ENCODE measurements at regions not wholly inside any gene's neighbourhood (a gene's known extent, or its start where the extent isn't known, plus 50 kb on each side); places are given as distances from the start of the nearest gene placed in this dataset.

DNA sequence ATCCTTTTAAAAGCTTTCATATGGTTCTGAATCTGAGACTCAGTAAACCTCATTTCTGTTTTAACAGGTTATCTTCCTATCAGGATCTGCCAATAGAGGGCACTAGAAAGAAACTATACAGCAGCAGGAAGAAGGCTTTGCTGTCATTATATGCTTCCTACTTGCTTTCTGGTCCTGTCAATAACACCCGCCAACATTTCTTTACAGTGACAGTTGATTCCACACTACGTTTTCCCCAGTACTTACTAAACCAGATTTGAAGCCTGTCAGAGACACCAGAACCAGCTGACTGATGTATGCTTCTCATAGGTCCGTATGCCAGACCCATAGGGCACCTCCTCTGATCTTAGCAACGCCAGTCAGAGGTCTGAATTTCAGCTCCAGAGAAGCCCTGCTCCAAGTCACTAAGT is 341.0 kb upstream of the NEGR1 start:
- Mint-ChIP-seq H3K27ac (no peak overlapping the region), H3K4me1 (no peaks in the 10 kb centered on the region), H3K27me3 (ENCODE audit: low read depth) (no peaks in the 10 kb centered on the region), H3K9me3 (no peaks in the 10 kb centered on the region), H3K4me3 (peak overlapping the region; percentile 0 to 47 (median 22)), H3K36me3 (ENCODE audit: low read depth) (no peaks in the 10 kb centered on the region)
- TF ChIP-seq, protein P1, sequence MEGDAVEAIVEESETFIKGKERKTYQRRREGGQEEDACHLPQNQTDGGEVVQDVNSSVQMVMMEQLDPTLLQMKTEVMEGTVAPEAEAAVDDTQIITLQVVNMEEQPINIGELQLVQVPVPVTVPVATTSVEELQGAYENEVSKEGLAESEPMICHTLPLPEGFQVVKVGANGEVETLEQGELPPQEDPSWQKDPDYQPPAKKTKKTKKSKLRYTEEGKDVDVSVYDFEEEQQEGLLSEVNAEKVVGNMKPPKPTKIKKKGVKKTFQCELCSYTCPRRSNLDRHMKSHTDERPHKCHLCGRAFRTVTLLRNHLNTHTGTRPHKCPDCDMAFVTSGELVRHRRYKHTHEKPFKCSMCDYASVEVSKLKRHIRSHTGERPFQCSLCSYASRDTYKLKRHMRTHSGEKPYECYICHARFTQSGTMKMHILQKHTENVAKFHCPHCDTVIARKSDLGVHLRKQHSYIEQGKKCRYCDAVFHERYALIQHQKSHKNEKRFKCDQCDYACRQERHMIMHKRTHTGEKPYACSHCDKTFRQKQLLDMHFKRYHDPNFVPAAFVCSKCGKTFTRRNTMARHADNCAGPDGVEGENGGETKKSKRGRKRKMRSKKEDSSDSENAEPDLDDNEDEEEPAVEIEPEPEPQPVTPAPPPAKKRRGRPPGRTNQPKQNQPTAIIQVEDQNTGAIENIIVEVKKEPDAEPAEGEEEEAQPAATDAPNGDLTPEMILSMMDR (IDR thresholded peaks at IDR 0.05; ENCODE audit: unreplicated experiment in 3 of 3), result peak; percentile 55 to 70 (median 55)

DNA sequence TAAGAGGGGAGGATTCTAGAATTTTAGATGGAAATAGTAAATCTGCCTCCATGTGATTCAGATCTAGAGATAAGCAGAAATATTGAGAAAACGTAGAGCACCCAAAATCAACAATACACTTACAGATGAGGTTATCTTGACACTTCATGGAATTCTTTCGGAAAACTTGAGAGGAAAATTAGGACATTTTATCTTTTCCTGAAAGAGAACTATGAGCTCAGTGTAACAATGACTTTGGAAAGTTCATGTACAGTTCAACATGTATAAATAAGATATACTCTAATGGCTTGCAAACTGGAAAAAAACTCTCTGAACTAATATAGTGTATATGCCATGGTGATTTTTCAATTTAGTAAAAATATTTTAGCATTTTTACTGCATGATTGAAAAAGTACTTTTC is 338.1 kb upstream of the NEGR1 start:
- Mint-ChIP-seq H3K27me3 (ENCODE audit: low read depth) (no peaks in the 10 kb centered on the region), H3K36me3 (ENCODE audit: low read depth) (no peaks in the 10 kb centered on the region), H3K9me3 (no peaks in the 10 kb centered on the region), H3K4me1 (no peaks in the 10 kb centered on the region), H3K27ac (peak overlapping the region in 2 of 3 experiments; percentile 8 to 23), H3K4me3 (no peak overlapping the region)
- TF ChIP-seq, protein P1 (IDR thresholded peaks at IDR 0.05; ENCODE audit: unreplicated experiment in 3 of 3), result no peak

- Mint-ChIP-seq H3K27ac (no peak overlapping the region), H3K9me3 (no peaks in the 10 kb centered on the region), H3K4me1 (no peaks in the 10 kb centered on the region), H3K36me3 (ENCODE audit: low read depth) (no peaks in the 10 kb centered on the region), H3K27me3 (ENCODE audit: low read depth) (no peaks in the 10 kb centered on the region), H3K4me3 (no peak overlapping the region)
- TF ChIP-seq, protein P1 (IDR thresholded peaks at IDR 0.05; ENCODE audit: unreplicated experiment in 3 of 3), result no peak
Measured at GRCh38 chr1:72606216-72606810, 324.0 kb upstream of the NEGR1 start.

GRCh38 chr1:72601035-72601674 is 318.8 kb upstream of the NEGR1 start:
- H3K27me3 Mint-ChIP-seq (ENCODE audit: low read depth), result no peaks in the 10 kb centered on the region
- no peak overlapping the region for H3K27ac Mint-ChIP-seq
- TF ChIP-seq, protein P1 (IDR thresholded peaks at IDR 0.05; ENCODE audit: unreplicated experiment in 3 of 3), result no peak
- H3K9me3 Mint-ChIP-seq, result no peaks in the 10 kb centered on the region
- H3K4me3 Mint-ChIP-seq, result no peak overlapping the region
- H3K4me1 Mint-ChIP-seq, result no peaks in the 10 kb centered on the region
- no peaks in the 10 kb centered on the region for H3K36me3 Mint-ChIP-seq (ENCODE audit: low read depth)

DNA sequence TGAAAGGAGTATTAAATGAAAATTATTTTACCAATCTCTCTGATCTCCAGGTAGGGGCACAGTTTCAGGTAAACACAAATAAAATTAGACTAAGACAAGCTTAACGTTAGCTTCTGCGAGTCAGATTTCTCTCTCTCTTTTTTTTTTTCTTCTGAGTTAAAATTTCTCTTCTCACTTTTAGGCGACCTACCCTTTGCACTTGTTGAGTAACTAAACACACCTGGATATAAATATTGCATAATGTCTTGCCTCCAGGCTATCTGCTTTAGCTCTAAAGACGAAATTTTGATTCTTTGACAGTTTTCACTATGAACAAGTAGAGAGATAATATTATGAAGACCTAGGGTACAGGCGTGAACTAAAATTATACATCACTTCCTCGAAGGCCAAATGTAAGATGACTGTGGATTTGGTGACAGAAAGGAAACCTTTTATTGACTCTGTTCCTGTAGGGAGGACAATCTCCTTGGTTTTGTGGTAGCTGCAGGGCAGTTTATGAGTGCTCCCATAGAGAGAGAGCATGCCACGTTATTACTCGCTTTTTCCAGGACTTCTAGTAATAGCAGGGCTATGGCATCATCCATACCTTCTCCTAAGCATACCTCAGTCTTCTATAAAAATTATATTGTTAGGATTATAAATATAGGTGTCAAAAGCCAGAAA is 303.8 kb upstream of the NEGR1 start:
- TF ChIP-seq, protein P1 (IDR thresholded peaks at IDR 0.05; ENCODE audit: unreplicated experiment in 3 of 3), result no peak
- H3K4me3 Mint-ChIP-seq, result no peak overlapping the region
- no peaks in the 10 kb centered on the region for H3K9me3 Mint-ChIP-seq
- H3K36me3 Mint-ChIP-seq (ENCODE audit: low read depth), result no peaks in the 10 kb centered on the region
- H3K4me1 Mint-ChIP-seq, result no peaks in the 10 kb centered on the region
- H3K27ac Mint-ChIP-seq, result no peak overlapping the region
- H3K27me3 Mint-ChIP-seq (ENCODE audit: low read depth), result no peaks in the 10 kb centered on the region

Data from nephron (organoid).